GM12872 (cell line): ENCODE measurements at regions not wholly inside any gene's neighbourhood (a gene's known extent, or its start where the extent isn't known, plus 50 kb on each side); places are given as distances from the start of the nearest gene placed in this dataset.

Experiments
- TF ChIP-seq, protein P1 (sequence below): IDR thresholded peaks from 3 replicates; pipeline ENCODE4 v1.5.1; 2011; ENCODE audit warnings: low read depth, mild to moderate bottlenecking, low read length, moderate library complexity; ENCODE audit not compliant: insufficient read depth

DNA sequence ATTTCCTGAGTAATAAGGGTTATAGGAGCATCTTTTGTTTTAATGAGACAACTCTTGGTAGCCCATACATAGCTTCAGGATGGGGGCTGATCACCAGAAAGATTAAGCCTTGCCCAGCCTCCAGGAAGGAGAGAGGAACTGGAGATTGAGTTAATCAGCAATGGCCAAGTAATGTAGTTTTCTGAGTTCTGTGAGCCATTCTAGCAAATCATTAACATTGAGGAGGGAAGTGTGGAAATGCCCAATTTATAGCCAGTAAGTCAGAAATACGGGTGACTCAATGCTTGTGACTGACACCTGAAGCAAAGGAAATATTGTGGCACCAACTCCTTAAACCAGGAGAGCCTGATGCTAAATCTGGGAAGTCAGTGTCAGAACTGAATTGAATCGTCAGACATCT lies 205.1 kb upstream of the SRD5A2 start:
- TF ChIP-seq, protein P1, sequence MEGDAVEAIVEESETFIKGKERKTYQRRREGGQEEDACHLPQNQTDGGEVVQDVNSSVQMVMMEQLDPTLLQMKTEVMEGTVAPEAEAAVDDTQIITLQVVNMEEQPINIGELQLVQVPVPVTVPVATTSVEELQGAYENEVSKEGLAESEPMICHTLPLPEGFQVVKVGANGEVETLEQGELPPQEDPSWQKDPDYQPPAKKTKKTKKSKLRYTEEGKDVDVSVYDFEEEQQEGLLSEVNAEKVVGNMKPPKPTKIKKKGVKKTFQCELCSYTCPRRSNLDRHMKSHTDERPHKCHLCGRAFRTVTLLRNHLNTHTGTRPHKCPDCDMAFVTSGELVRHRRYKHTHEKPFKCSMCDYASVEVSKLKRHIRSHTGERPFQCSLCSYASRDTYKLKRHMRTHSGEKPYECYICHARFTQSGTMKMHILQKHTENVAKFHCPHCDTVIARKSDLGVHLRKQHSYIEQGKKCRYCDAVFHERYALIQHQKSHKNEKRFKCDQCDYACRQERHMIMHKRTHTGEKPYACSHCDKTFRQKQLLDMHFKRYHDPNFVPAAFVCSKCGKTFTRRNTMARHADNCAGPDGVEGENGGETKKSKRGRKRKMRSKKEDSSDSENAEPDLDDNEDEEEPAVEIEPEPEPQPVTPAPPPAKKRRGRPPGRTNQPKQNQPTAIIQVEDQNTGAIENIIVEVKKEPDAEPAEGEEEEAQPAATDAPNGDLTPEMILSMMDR = no peak

DNA sequence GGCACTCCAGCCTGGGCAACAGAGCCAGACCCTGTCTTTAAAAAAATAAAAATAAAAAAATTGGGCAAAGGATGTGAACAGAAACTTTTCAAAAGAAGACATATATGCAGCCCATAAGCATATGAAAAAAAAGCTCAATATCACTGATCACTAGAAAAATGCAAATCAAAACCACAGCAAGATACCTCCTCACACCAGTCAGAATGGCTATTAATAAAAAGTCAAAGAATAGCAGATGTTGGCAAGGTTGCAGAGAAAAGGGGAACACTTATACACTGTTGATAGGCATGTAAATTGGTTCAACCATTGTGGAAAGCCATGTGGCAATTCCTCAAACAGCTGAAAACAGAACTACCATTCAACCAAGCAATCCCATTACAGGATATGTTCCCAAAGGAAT lies 204.1 kb upstream of the SRD5A2 start:
- TF ChIP-seq, protein P1 = no peak

DNA sequence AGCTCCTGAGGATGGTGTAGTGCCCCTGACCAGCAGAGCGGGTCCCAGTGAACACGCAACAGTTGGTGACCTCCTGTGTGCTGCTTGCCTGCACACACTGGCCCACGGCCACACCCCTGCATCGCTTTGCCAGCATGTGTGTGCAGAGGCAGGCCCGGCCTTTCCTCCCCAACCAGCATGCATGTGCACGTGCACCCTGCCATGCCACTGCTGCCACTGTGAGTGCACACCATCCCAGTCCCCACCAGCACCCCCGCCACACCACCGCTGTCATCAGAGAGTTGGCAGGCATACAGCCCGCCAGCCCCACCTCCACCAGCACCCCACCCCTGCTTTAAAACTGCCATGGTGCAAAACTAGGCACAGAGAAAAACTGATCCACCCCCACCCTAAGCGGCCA lies 197.4 kb upstream of the SRD5A2 start:
- TF ChIP-seq, protein P1 = no peak

DNA sequence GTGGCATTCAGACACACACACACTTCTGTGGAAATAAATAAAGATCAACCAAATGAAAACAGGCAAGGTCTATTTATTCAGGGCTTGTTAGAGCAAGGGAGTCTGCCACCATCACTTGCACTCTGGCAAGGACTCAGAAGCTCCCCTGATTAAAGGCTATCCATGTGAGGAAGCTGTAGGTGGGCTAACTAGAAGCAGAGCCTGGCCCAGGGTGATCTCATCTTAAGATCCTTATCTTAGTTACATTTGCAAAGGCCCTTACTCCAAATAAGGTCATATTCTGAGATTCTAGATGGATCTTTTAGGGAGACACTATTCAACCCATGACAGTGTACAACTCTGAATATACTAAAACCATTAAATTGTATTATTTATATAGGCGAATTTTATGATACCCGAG lies 190.0 kb upstream of the SRD5A2 start:
- TF ChIP-seq, protein P1 = no peak

DNA sequence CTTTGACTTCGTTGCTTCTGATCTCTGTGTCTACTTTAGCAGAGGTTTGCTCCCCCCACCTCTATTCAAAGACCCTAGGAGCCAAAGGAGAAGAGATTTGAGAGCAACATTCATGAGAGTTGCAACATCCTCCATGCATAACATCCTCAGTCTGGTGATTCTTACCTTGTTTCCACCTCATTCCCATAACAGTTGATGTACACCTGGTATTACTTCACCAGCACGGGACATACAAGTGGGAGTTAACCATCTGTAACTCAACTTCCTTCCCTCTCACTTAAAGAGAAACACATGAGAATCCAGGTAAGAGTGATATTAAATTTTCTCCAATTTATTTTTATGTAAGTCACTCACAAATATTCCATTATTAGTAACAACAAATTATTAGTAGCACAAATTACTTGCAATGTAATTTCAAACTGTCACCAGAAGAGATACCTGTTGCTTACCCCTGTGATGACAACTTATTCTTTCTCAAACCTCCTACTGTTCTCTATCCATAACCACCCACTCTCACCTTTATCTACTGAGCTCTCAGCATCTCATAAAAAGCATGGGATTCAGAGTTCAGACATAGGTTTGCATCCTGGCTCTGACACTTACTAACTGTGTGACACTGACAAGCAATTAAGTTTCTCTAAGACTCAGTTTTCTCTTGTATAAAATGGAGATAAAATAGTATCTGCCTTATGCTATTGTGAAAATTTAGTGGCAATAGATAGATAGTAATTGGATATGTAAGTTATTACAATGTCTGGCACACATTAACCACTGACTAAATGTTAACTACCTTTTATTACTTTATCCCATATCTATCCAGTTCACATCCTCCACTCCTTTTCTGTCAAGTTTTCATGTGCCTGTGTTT lies 184.6 kb upstream of the SRD5A2 start:
- TF ChIP-seq, protein P1 = no peak

DNA sequence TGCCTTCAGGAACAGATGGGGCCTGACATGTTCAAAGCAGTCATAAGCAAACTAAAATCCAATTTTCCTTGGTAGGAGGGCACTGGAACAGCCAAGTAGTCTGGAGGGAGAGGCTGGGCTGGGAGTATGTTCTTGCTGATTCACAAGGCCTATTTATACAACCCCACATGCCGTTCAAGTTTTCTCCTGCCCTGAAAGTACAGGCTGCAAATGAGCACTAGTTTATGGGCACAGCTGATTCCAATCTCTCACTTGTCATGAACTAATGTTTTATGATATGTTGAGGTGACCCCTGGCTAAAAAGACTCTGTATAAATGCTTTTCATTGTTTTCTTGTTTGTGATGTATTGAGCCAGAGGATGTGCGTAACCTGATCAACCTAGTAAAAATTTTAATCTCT lies 183.4 kb upstream of the SRD5A2 start:
- TF ChIP-seq, protein P1 = no peak

DNA sequence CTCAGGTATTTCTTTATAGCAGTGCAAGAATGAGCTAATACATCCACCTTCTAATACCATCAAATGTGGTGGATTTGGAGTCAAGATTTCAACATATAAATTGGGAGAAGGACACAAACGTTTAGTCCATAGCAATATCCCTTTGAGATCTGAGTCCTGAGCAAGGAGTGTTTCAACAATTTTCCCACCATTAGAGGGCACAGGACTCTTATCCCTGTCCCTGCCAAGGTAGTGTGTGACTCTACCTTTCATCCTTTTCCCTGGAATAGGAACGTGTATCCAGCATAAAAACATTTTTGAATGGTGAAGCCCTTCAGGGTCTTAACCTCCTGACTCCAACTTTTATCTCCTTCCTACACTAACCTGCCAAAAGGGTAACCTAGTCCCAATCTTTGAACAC lies 181.3 kb upstream of the SRD5A2 start:
- TF ChIP-seq, protein P1 = no peak
